ENCODE measurements at regions not wholly inside any gene's neighbourhood (a gene's known extent, or its start where the extent isn't known, plus 50 kb on each side); places are given as distances from the start of the nearest gene placed in this dataset.

DNA sequence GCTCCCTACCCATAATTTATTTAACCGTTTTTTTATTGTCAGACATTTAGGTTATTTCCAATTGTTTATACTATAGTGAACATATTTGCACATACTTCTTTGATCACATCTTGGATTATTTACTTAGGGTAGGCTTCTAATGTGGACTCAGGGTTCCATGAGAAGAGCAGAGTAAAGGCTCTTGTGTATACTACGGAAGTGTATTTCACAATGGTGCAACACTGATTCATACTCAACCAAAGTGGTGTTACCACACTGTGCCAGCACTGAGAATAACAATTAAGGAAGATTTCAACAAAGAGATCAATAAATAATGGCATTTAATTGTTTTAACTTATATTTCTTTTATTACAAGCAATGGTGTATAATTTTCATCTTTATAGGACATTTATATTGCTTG is 251.2 kb downstream of the ZNF326 start:
- in situ Hi-C loops (cut with HindIII; ENCODE audit: extremely low pct_ligation_motif_present, low pct_unique_long_range_greater_than_20kb): no loop called here
- peak; percentile 75; the same call in 2 of the 3 replicates for ATAC-seq
- no peaks in the 10 kb centered on the region for H3K36me3 ChIP-seq (replicated peaks in 1 of 2; ENCODE audit: control insufficient read depth in 1 of 2, insufficient read depth in 2 of 2, low read length in 2 of 2)
- H3K4me2 ChIP-seq (ENCODE audit: low read depth, low read length): no peak overlapping the region
- no peak overlapping the region for H2AFZ ChIP-seq (ENCODE audit: low read length)
- no peak overlapping the region for H3K4me3 ChIP-seq (replicated peaks in 1 of 3; ENCODE audit: insufficient read depth in 1 of 3, low read depth in 2 of 3, low read length in 3 of 3)
- H3K4me1 ChIP-seq (ENCODE audit: insufficient read depth, low read length): peaks cover 18% of the 10 kb centered on the region
- DNase-seq (ENCODE audit: low spot score): peak; percentile 38
- intact Hi-C loops (cut with micrococcal nuclease; ENCODE audit: unreplicated experiment): no loop called here
- ChIA-PET POLR2A (no interaction called here), CTCF (ENCODE audit: low intra/inter-chr PET ratio, low total read pairs) (no interaction called here)
- WGBS (ENCODE audit: low lambda C conversion rate): 3% methylated on average over 2 of the region's 2 CpGs
- no peaks in the 10 kb centered on the region for H4K20me1 ChIP-seq (ENCODE audit: insufficient read depth, low read length)
- BruUV-seq (replicated peaks): no TSS peak
- H3K27ac ChIP-seq (ENCODE audit: extremely low read length, insufficient read depth, low read length): no peak overlapping the region
- no peaks in the 10 kb centered on the region for H3K79me2 ChIP-seq (ENCODE audit: insufficient read depth, low read length)
- no peaks in the 10 kb centered on the region for H3K27me3 ChIP-seq (ENCODE audit: control insufficient read depth in 1 of 2, insufficient read depth in 2 of 2, low read length in 2 of 2)
- no peak for FAIRE-seq
- no peaks in the 10 kb centered on the region for H3K9me3 ChIP-seq (ENCODE audit: low read length)
- no peak overlapping the region for H3K9ac ChIP-seq (ENCODE audit: insufficient read depth, low read depth, low read length)
- no peak for TF ChIP-seq HDAC2 (CRISPR knock-in tag; IDR thresholded peaks at IDR 0.05)
- peak; percentile 55; the same call in 1 of the 2 replicates for TF ChIP-seq TCF7 (IDR thresholded peaks at IDR 0.05; ENCODE audit: low read depth)
- TF ChIP-seq, protein P1, sequence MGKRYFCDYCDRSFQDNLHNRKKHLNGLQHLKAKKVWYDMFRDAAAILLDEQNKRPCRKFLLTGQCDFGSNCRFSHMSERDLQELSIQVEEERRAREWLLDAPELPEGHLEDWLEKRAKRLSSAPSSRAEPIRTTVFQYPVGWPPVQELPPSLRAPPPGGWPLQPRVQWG (CRISPR knock-in tag; IDR thresholded peaks at IDR 0.05; ENCODE audit: borderline replicate concordance, low read depth): no peak
- no peak for TF ChIP-seq ZNF772 (CRISPR knock-in tag; IDR thresholded peaks at IDR 0.05)
- TF ChIP-seq, protein P2, sequence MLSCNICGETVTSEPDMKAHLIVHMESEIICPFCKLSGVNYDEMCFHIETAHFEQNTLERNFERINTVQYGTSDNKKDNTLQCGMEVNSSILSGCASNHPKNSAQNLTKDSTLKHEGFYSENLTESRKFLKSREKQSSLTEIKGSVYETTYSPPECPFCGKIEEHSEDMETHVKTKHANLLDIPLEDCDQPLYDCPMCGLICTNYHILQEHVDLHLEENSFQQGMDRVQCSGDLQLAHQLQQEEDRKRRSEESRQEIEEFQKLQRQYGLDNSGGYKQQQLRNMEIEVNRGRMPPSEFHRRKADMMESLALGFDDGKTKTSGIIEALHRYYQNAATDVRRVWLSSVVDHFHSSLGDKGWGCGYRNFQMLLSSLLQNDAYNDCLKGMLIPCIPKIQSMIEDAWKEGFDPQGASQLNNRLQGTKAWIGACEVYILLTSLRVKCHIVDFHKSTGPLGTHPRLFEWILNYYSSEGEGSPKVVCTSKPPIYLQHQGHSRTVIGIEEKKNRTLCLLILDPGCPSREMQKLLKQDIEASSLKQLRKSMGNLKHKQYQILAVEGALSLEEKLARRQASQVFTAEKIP (CRISPR knock-in tag; IDR thresholded peaks at IDR 0.05; ENCODE audit: borderline replicate concordance): no peak
- peak; percentile 12; the same call in 1 of the 2 replicates for TF ChIP-seq TBX3 (IDR thresholded peaks at IDR 0.05; ENCODE audit: borderline replicate concordance)
- TF ChIP-seq PHF21A (CRISPR knock-in tag; IDR thresholded peaks at IDR 0.05): no peak
- no peak for TF ChIP-seq SOX13 (IDR thresholded peaks at IDR 0.05)
- peak in 1 of 2 experiments; percentile 41; a peak in 1 of 4 replicates for TF ChIP-seq SOX13 (CRISPR knock-in tag; conservative IDR thresholded peaks at IDR 0.05 in 1 of 2, IDR thresholded peaks at IDR 0.05 in 1 of 2)
- TF ChIP-seq KDM4B (CRISPR knock-in tag; IDR thresholded peaks at IDR 0.05): no peak
- TF ChIP-seq, protein P3, sequence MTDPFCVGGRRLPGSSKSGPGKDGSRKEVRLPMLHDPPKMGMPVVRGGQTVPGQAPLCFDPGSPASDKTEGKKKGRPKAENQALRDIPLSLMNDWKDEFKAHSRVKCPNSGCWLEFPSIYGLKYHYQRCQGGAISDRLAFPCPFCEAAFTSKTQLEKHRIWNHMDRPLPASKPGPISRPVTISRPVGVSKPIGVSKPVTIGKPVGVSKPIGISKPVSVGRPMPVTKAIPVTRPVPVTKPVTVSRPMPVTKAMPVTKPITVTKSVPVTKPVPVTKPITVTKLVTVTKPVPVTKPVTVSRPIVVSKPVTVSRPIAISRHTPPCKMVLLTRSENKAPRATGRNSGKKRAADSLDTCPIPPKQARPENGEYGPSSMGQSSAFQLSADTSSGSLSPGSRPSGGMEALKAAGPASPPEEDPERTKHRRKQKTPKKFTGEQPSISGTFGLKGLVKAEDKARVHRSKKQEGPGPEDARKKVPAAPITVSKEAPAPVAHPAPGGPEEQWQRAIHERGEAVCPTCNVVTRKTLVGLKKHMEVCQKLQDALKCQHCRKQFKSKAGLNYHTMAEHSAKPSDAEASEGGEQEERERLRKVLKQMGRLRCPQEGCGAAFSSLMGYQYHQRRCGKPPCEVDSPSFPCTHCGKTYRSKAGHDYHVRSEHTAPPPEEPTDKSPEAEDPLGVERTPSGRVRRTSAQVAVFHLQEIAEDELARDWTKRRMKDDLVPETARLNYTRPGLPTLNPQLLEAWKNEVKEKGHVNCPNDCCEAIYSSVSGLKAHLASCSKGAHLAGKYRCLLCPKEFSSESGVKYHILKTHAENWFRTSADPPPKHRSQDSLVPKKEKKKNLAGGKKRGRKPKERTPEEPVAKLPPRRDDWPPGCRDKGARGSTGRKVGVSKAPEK (CRISPR knock-in tag; IDR thresholded peaks at IDR 0.05; ENCODE audit: borderline replicate concordance): no peak
- TF ChIP-seq MIXL1 (CRISPR knock-in tag; IDR thresholded peaks at IDR 0.05): no peak
- no peak for TF ChIP-seq ZNF746 (CRISPR knock-in tag; IDR thresholded peaks at IDR 0.05)
- TF ChIP-seq SRSF4 (IDR thresholded peaks at IDR 0.05; ENCODE audit: low read depth, low read length, poor library complexity, severe bottlenecking): no peak
- TF ChIP-seq NFIC (IDR thresholded peaks at IDR 0.05; ENCODE audit: low read length): peak; percentile 29; the same call in 1 of the 2 replicates
- peak; percentile 29; the same call in 1 of the 2 replicates for TF ChIP-seq FOXA3 (CRISPR knock-in tag; IDR thresholded peaks at IDR 0.05)
- no peak for TF ChIP-seq ZKSCAN8 (CRISPR knock-in tag; IDR thresholded peaks at IDR 0.05; ENCODE audit: borderline replicate concordance)
- peak; percentile 75 for TF ChIP-seq FOSL2 (CRISPR knock-in tag; IDR thresholded peaks at IDR 0.05)
- no peak for TF ChIP-seq ZNF841 (CRISPR knock-in tag; IDR thresholded peaks at IDR 0.05; ENCODE audit: borderline replicate concordance)
- no peak for TF ChIP-seq ZNF678 (CRISPR knock-in tag; IDR thresholded peaks at IDR 0.05)
- no peak for TF ChIP-seq ZSCAN12 (CRISPR knock-in tag; IDR thresholded peaks at IDR 0.05)
- no peak for TF ChIP-seq FOXA1 (IDR thresholded peaks at IDR 0.05)
- TF ChIP-seq FOXA1 (CRISPR knock-in tag; IDR thresholded peaks at IDR 0.05): 0 out of 2 replicates have a peak, but pooled peaks have one; percentile 18
- TF ChIP-seq CEBPG (CRISPR knock-in tag; IDR thresholded peaks at IDR 0.05): peak; percentile 27; the same call in 1 of the 2 replicates

Data from HepG2 (cell line).